Transverse colon (tissue), 4 donors: ENCODE measurements at regions not wholly inside any gene's neighbourhood (a gene's known extent, or its start where the extent isn't known, plus 50 kb on each side); places are given as distances from the start of the nearest gene placed in this dataset.

Experiments
- DNase-seq: peaks from one replicate; pipeline ENCODE4 v3.0.0-alpha.2; 2019
- H3K27ac ChIP-seq, 4 donors: fragments of 200-600 bp; sonication (generic); 2 replicates each; pipeline ENCODE4 v1.5.1; 2016 to 2018; ENCODE audit warnings: inconsistent platforms in 4 of 4
- H3K27me3 ChIP-seq: fragments of 200-600 bp; sonication (generic); 2 replicates; pipeline ENCODE4 v1.5.1; 2017; ENCODE audit warnings: inconsistent platforms
- H3K36me3 ChIP-seq, 4 donors: fragments of 200-600 bp; sonication (generic); 2 replicates each; pipeline ENCODE4 v1.5.1; 2017 to 2019; ENCODE audit warnings: inconsistent platforms in 4 of 4
- H3K4me1 ChIP-seq, 4 donors: fragments of 200-600 bp; sonication (generic); 2 replicates each; pipeline ENCODE4 v1.5.1; 2017 to 2020; ENCODE audit warnings: inconsistent platforms in 4 of 4
- H3K4me3 ChIP-seq, 4 donors: fragments of 200-600 bp; sonication (generic); 1 replicate in 1 of 4; 2 replicates in 3 of 4; pipeline versions ENCODE4 v1.5.1 to v1.6.1; 2017 to 2019; ENCODE audit warnings: inconsistent platforms in 4 of 4
- H3K9me3 ChIP-seq, 2 donors: fragments of 200-600 bp; sonication (generic); 2 replicates each; pipeline ENCODE4 v1.5.1; 2017 to 2019; ENCODE audit warnings: inconsistent platforms in 2 of 2
- EP300 ChIP-seq: sonication (generic); formaldehyde crosslinking; IDR thresholded peaks from one replicate; pipeline ENCODE4 v1.6.1; 2017; ENCODE audit warnings: antibody characterized with exemption, low read depth
- POLR2A ChIP-seq: fragments of 450-650 bp; IDR thresholded peaks from one replicate; pipeline ENCODE4 v1.6.1; 2016; ENCODE audit warnings: antibody characterized with exemption, mild to moderate bottlenecking, moderate library complexity
- POLR2AphosphoS5 ChIP-seq, 3 donors: sonication (generic); formaldehyde crosslinking; IDR thresholded peaks; one replicate each; pipeline ENCODE4 v1.6.1; 2016; ENCODE audit warnings: antibody characterized with exemption in 3 of 3
- WGBS, 2 donors: methylation state at CpG; one replicate each; pipeline ENCODE4 v1.1.5; 2018; ENCODE audit warnings: low coverage in 1 of 2; 5-methylcytosine and 5-hydroxymethylcytosine counted together
- in situ Hi-C, 4 donors: fragments of 200-750 bp; cut with MboI; loops; one replicate each; pipeline versions ENCODE4 v1.15.0 to v1.15.1; 2017; ENCODE audit warnings: low sequenced_read_pairs in 3 of 4, low pct_ligation_motif_present in 1 of 4, low pct_unique_long_range_greater_than_20kb in 1 of 4
- intact Hi-C: fragments of 100-400 bp; cut with DNase I; formaldehyde crosslinking; loops from one replicate; pipeline ENCODE4 v1.15.1; 2023; ENCODE audit warnings: low total_unique reads
- TF ChIP-seq, protein P1 (sequence below), 5 experiments: fragments of 200-600 bp in 3 of 5; fragments of 450-650 bp in 2 of 5; sonication (generic) in 3 of 5; IDR thresholded peaks; 1 replicate in 2 of 5; 2 replicates in 3 of 5; pipeline ENCODE4 v1.5.1; 2016 to 2017; ENCODE audit warnings: antibody characterized with exemption in 5 of 5, inconsistent platforms in 3 of 5, mild to moderate bottlenecking in 2 of 5, moderate library complexity in 1 of 5

DNA sequence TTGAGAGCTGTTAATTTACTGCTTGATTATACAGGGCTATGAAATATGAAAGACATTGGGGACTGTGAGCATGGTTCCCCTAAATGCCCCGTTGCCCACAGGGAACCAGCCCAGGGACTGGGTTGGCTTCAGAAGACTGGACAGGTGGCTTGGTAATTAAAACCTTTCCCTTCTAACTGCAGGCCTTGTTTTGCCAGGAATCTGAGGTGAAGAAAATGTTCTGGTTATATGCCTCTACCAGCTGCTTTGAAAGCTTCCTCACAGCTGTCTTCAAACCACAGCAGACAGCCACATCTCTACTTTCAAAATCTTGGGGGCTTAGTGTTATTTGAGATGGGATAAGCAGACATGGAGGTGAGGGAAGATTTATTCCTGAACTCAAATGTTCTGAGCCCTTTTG, 153.3 kb upstream of the SPRY4 start:
- no peaks in the 10 kb centered on the region for H3K9me3 ChIP-seq
- no peak overlapping the region for H3K4me3 ChIP-seq
- H3K36me3 ChIP-seq, result no peaks in the 10 kb centered on the region
- DNase-seq, result no peak
- no peaks in the 10 kb centered on the region for H3K27me3 ChIP-seq
- intact Hi-C loops (no loop called here), in situ Hi-C loops (no loop called here)
- H3K4me1 ChIP-seq, result no peaks in the 10 kb centered on the region
- H3K27ac ChIP-seq, result no peak overlapping the region
- 60% methylated on average over 1 of the region's 1 CpG for WGBS, 2 donors
- TF ChIP-seq POLR2AphosphoS5 (IDR thresholded peaks at IDR 0.05) (no peak), EP300 (no peak)
- TF ChIP-seq, protein P1, sequence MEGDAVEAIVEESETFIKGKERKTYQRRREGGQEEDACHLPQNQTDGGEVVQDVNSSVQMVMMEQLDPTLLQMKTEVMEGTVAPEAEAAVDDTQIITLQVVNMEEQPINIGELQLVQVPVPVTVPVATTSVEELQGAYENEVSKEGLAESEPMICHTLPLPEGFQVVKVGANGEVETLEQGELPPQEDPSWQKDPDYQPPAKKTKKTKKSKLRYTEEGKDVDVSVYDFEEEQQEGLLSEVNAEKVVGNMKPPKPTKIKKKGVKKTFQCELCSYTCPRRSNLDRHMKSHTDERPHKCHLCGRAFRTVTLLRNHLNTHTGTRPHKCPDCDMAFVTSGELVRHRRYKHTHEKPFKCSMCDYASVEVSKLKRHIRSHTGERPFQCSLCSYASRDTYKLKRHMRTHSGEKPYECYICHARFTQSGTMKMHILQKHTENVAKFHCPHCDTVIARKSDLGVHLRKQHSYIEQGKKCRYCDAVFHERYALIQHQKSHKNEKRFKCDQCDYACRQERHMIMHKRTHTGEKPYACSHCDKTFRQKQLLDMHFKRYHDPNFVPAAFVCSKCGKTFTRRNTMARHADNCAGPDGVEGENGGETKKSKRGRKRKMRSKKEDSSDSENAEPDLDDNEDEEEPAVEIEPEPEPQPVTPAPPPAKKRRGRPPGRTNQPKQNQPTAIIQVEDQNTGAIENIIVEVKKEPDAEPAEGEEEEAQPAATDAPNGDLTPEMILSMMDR (IDR thresholded peaks at IDR 0.05), result no peak

DNA sequence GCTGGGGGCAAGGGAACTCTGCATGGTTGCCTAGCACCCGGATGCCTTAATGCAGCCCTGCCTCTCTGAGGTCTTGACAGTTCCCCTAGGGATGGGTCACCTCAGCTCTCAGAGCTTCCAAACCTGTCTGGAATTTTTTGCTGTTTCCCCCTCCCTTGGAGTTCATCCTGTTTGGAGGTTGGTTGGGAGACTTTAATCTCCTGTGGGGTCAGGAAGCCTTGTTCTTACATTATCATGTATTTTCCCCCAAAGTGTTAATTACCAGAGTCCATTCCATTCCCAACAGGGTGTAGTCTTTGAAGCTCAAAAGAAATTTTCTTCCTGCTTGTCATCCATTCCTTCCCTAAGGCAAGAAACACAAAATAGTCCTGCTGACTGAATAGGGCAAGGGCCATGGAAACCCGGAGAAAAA, 150.3 kb upstream of the SPRY4 start:
- WGBS, 2 donors, result 85 to 100% methylated on average over 2 of the region's 2 CpGs
- TF ChIP-seq POLR2A (no peak), POLR2AphosphoS5 (IDR thresholded peaks at IDR 0.05) (no peak), EP300 (no peak)
- TF ChIP-seq, protein P1 (IDR thresholded peaks at IDR 0.05), result no peak

DNA sequence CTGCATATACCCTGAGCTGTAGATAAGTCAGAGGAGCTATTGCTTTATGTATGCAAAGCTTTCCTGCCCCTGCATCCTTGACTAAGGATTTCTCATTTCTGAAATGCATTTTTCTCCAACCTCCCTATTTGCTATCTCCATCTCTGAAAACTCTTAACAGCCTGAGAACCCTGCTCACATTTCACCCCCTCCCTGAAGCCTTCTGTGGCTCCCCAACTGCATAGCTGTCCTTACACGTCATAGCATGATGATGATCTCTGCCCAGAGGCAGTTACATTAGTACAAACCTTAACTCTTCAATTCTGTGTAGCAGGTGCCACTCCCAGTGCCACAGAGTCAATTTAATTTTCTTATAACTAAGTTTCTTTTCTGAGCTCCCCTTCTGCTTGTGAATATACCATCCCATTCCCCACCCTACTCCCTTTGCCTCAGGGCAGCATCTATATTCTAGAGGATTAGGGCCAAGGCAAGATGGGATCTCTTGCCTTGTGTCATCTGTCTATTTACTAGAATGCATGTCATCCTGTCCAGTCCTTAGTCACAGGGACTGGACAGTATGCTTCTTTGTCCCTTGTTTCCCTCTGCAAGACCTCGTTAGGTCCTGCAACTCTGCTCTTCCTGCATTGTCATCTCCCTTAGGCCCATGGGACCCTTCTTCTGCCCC, 149.7 kb upstream of the SPRY4 start:
- WGBS, 2 donors, result 80 to 83% methylated on average over 2 of the region's 2 CpGs
- intact Hi-C loops, result no loop called here
- TF ChIP-seq, protein P1 (IDR thresholded peaks at IDR 0.05), result no peak
- TF ChIP-seq POLR2AphosphoS5 (IDR thresholded peaks at IDR 0.05) (no peak), POLR2A (no peak), EP300 (no peak)

More for the DNA sequence above, 150.3 kb upstream of the SPRY4 start:
- H3K27ac ChIP-seq, result no peak overlapping the region
- no peaks in the 10 kb centered on the region for H3K36me3 ChIP-seq
- H3K9me3 ChIP-seq, result no peaks in the 10 kb centered on the region
- no peaks in the 10 kb centered on the region for H3K4me1 ChIP-seq
- no peaks in the 10 kb centered on the region for H3K27me3 ChIP-seq
- no peak for DNase-seq
- intact Hi-C loops, result no loop called here
- in situ Hi-C loops, result no loop called here
- H3K4me3 ChIP-seq, result no peak overlapping the region

GRCh38 chr5:142473038-142473437, 148.2 kb upstream of the SPRY4 start:
- Histone ChIP-seq H3K4me1 (no peaks in the 10 kb centered on the region), H3K36me3 (no peaks in the 10 kb centered on the region), H3K27ac (no peak overlapping the region), H3K27me3 (no peaks in the 10 kb centered on the region), H3K9me3 (no peaks in the 10 kb centered on the region), H3K4me3 (no peak overlapping the region)
- intact Hi-C loops, result no loop called here
- TF ChIP-seq, protein P1 (IDR thresholded peaks at IDR 0.05), result no peak
- no peak for DNase-seq
- in situ Hi-C loops, result no loop called here

More for the DNA sequence above, 149.7 kb upstream of the SPRY4 start:
- in situ Hi-C loops, result no loop called here
- Histone ChIP-seq H3K36me3 (no peaks in the 10 kb centered on the region), H3K9me3 (no peaks in the 10 kb centered on the region), H3K27ac (no peak overlapping the region), H3K4me1 (no peaks in the 10 kb centered on the region), H3K4me3 (no peak overlapping the region), H3K27me3 (no peaks in the 10 kb centered on the region)
- DNase-seq, result no peak
